COR-L47 (cell line): ENCODE measurements at regions not wholly inside any gene's neighbourhood (a gene's known extent, or its start where the extent isn't known, plus 50 kb on each side); places are given as distances from the start of the nearest gene placed in this dataset.
"Not testable (repeated sequence)": the region's sequence is repeated elsewhere in the genome, so short reads cannot be mapped to it uniquely, and the experiment has no call there.

Experiments
- DNase-seq: peaks from one replicate; lab custom pipeline; 2025; lab: John Stamatoyannopoulos, UW

- not testable (repeated sequence) for DNase-seq
Measured at GRCh38 chr5:71822065-71822464, 103.0 kb downstream of the CARTPT start.

- no peak for DNase-seq
Measured at GRCh38 chr5:71825992-71826391, 106.9 kb downstream of the CARTPT start.

- no peak for DNase-seq
Measured at GRCh38 chr5:71828291-71829040, 109.4 kb downstream of the CARTPT start.

GRCh38 chr5:71829206-71829605 is 110.1 kb downstream of the CARTPT start:
- no peak for DNase-seq

- peak; percentile 23 for DNase-seq
Measured at GRCh38 chr5:71830681-71831539, 111.8 kb downstream of the CARTPT start.

- no peak for DNase-seq
Measured at GRCh38 chr5:71832812-71833715, 114.0 kb downstream of the CARTPT start.

- no peak for DNase-seq
Measured at GRCh38 chr5:71834601-71835000, 115.5 kb downstream of the CARTPT start.

- no peak for DNase-seq
Measured at GRCh38 chr5:71836084-71836483, 117.0 kb downstream of the CARTPT start.

GRCh38 chr5:71836559-71837112 is 117.6 kb downstream of the CARTPT start:
- no peak for DNase-seq

- DNase-seq: no peak
Measured at GRCh38 chr5:71838286-71838685, 119.2 kb downstream of the CARTPT start.

- DNase-seq: no peak
Measured at GRCh38 chr5:71839096-71839884, 120.2 kb downstream of the CARTPT start.

GRCh38 chr5:71841107-71841506 is 122.0 kb downstream of the CARTPT start:
- no peak for DNase-seq

- DNase-seq: no peak
Measured at GRCh38 chr5:71843111-71843510, 124.0 kb downstream of the CARTPT start.

GRCh38 chr5:71844862-71845261 is 125.8 kb downstream of the CARTPT start:
- no peak for DNase-seq

GRCh38 chr5:71859515-71859914 is 140.4 kb downstream of the CARTPT start:
- no peak for DNase-seq

GRCh38 chr5:71860048-71860447 is 141.0 kb downstream of the CARTPT start:
- DNase-seq: no peak

- no peak for DNase-seq
Measured at GRCh38 chr5:71861682-71862081, 142.6 kb downstream of the CARTPT start.

- no peak for DNase-seq
Measured at GRCh38 chr5:71862087-71862486, 143.0 kb downstream of the CARTPT start.

- DNase-seq: no peak
Measured at GRCh38 chr5:71862507-71863060, 143.5 kb downstream of the CARTPT start.

- peak; percentile 17 for DNase-seq
Measured at GRCh38 chr5:71864730-71865601, 145.9 kb downstream of the CARTPT start.
